ENCODE measurements at regions not wholly inside any gene's neighbourhood (a gene's known extent, or its start where the extent isn't known, plus 50 kb on each side); places are given as distances from the start of the nearest gene placed in this dataset.
"Not testable (repeated sequence)": the region's sequence is repeated elsewhere in the genome, so short reads cannot be mapped to it uniquely, and the experiment has no call there.

GRCh38 chr5:123987956-123988355, 476.0 kb downstream of the CSNK1G3 start:
- WGBS, 5 donors, result 68 to 86% (median 80%) methylated on average over 4 to 5 of the region's 5 CpGs
- H3K27ac ChIP-seq, result no peak overlapping the region
- no peak for DNase-seq
- intact Hi-C loops (cut with DNase I; ENCODE audit: low total_unique reads), result no loop called here
- H3K9me3 ChIP-seq, result peaks cover 0 to 33% (median 12%) of the 10 kb centered on the region in 8 donors
- no peaks in the 10 kb centered on the region for H3K27me3 ChIP-seq (replicated peaks in 1 of 7)
- no peak overlapping the region for H3K4me3 ChIP-seq
- no peaks in the 10 kb centered on the region for H3K4me1 ChIP-seq
- no peaks in the 10 kb centered on the region for H3K36me3 ChIP-seq
- TF ChIP-seq CTCF (IDR thresholded peaks at IDR 0.05 in 8 of 11, conservative IDR thresholded peaks at IDR 0.05 in 3 of 11) (no peak), POLR2AphosphoS5 (IDR thresholded peaks at IDR 0.05) (no peak), POLR2A (IDR thresholded peaks at IDR 0.05) (no peak)

- intact Hi-C loops (cut with DNase I; ENCODE audit: low total_unique reads), result no loop called here
- WGBS, 5 donors, result 37 to 53% (median 45%) methylated on average over 4 of the region's 4 CpGs
- TF ChIP-seq CTCF (IDR thresholded peaks at IDR 0.05 in 8 of 11, conservative IDR thresholded peaks at IDR 0.05 in 3 of 11), result no peak
- Histone ChIP-seq H3K4me3 (no peak overlapping the region), H3K36me3 (no peaks in the 10 kb centered on the region), H3K9me3 (peaks cover 0 to 18% (median 2%) of the 10 kb centered on the region in 8 donors), H3K27ac (no peak overlapping the region), H3K4me1 (peaks cover 0 to 12% (median 0%) of the 10 kb centered on the region in 6 donors), H3K27me3 (replicated peaks in 1 of 7) (no peaks in the 10 kb centered on the region)
- no peak for DNase-seq
Observed at GRCh38 chr5:123976379-123977033, 464.5 kb downstream of the CSNK1G3 start.

GRCh38 chr5:123975521-123975920, 463.5 kb downstream of the CSNK1G3 start:
- H3K27ac ChIP-seq; H3K27me3 ChIP-seq (replicated peaks in 1 of 7); H3K4me3 ChIP-seq; intact Hi-C loops (cut with DNase I; ENCODE audit: low total_unique reads); DNase-seq; H3K36me3 ChIP-seq: not testable (repeated sequence)
- peaks cover 0 to 12% (median 0%) of the 10 kb centered on the region in 6 donors for H3K4me1 ChIP-seq
- H3K9me3 ChIP-seq, result peaks cover 0 to 18% (median 2%) of the 10 kb centered on the region in 8 donors

- H3K4me1 ChIP-seq, result no peaks in the 10 kb centered on the region
- no peak for DNase-seq
- WGBS, 5 donors, result 77 to 100% (median 89%) methylated on average over 1 of the region's 1 CpG
- no peak overlapping the region for H3K4me3 ChIP-seq
- no peaks in the 10 kb centered on the region for H3K36me3 ChIP-seq
- intact Hi-C loops (cut with DNase I; ENCODE audit: low total_unique reads), result no loop called here
- H3K27me3 ChIP-seq (replicated peaks in 1 of 7), result no peaks in the 10 kb centered on the region
- no peak overlapping the region for H3K27ac ChIP-seq
- no peak for TF ChIP-seq POLR2A (IDR thresholded peaks at IDR 0.05)
- no peak for TF ChIP-seq POLR2AphosphoS5 (IDR thresholded peaks at IDR 0.05)
- TF ChIP-seq CTCF (IDR thresholded peaks at IDR 0.05 in 8 of 11, conservative IDR thresholded peaks at IDR 0.05 in 3 of 11), result no peak
- H3K9me3 ChIP-seq, result peaks cover 0 to 15% (median 0%) of the 10 kb centered on the region in 8 donors
Observed at GRCh38 chr5:123966781-123967180, 454.8 kb downstream of the CSNK1G3 start.

- no peaks in the 10 kb centered on the region for H3K4me1 ChIP-seq
- no peak overlapping the region for H3K27ac ChIP-seq
- TF ChIP-seq CTCF (IDR thresholded peaks at IDR 0.05 in 8 of 11, conservative IDR thresholded peaks at IDR 0.05 in 3 of 11) (no peak), POLR2A (IDR thresholded peaks at IDR 0.05) (no peak), POLR2AphosphoS5 (IDR thresholded peaks at IDR 0.05) (no peak)
- H3K4me3 ChIP-seq, result no peak overlapping the region
- WGBS, 5 donors, result 89 to 97% (median 93%) methylated on average over 3 of the region's 3 CpGs
- no peak for DNase-seq
- peaks cover 0 to 15% (median 0%) of the 10 kb centered on the region in 8 donors for H3K9me3 ChIP-seq
- intact Hi-C loops (cut with DNase I; ENCODE audit: low total_unique reads), result no loop called here
- H3K27me3 ChIP-seq (replicated peaks in 1 of 7), result no peaks in the 10 kb centered on the region
- H3K36me3 ChIP-seq, result no peaks in the 10 kb centered on the region
Observed at GRCh38 chr5:123965626-123966025, 453.6 kb downstream of the CSNK1G3 start.

Measured in spleen (tissue), 11 donors.